Right lobe of liver (tissue), 4 donors: ENCODE measurements at regions not wholly inside any gene's neighbourhood (a gene's known extent, or its start where the extent isn't known, plus 50 kb on each side); places are given as distances from the start of the nearest gene placed in this dataset.

Experiments
- POLR2A ChIP-seq: fragments of 450-650 bp; IDR thresholded peaks from one replicate; pipeline ENCODE4 v1.6.1; 2017; ENCODE audit warnings: antibody characterized with exemption, mild to moderate bottlenecking
- TF ChIP-seq, protein P1 (sequence below), 4 donors: fragments of 200-600 bp in 3 of 4; fragments of 450-650 bp in 1 of 4; IDR thresholded peaks; one replicate each; pipeline versions ENCODE4 v1.5.1 to v1.8.0; 2016 to 2022; ENCODE audit warnings: antibody characterized with exemption in 4 of 4, mild to moderate bottlenecking in 2 of 4
- donor health status: DM: no; HTN: no; CAD: no.
- donor health status: DM: no; HTN: no; CAD: no.
- donor health status: DM: no; HTN: yes; CAD: no.

DNA sequence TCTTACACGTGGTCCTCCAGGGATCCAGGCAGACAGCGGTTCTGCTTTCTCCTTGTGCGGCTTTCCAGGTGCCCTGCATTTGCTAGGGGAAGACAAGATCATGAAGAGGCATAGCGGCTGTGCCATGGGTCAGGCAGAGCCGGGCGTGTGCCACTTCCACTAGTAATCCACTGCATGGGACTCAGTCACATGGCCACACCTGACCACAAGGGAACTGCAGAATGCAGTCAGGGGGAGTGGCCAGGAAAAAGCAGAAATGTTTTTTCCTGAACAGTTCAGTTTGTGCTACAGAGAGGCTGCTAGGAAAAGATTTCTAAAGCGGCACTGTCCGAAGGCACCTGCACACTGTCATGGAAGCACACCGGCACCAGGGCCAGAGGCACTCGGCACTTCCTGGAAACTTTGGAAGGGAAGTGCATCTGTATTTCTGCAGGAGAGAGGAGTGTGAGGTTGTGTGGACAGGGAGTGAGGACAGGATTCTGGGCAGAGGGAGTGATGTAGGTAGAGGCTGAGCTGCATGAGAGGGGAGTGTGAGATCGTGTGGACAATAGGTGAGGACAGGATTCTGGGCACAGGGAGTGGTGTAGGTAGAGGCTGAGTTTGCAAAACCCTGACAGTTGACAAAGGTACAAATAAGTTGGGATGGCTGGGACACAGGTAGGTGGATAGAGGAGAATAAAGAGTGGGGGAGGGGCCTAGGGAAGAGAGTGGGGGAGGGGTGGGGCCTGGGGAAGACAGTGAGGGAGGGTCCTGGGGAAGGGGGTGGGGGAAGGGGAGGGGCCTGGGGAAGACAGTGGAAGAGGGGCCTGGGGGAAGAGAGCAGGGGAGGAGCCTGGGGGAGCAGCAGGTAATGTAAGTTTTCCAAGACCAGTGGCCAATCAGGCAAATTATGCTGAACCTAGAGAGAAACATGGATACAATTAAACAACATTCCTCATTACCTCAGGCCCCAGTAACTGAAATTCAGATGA lies 1436.3 kb downstream of the TBC1D22A start:
- TF ChIP-seq, protein P1, sequence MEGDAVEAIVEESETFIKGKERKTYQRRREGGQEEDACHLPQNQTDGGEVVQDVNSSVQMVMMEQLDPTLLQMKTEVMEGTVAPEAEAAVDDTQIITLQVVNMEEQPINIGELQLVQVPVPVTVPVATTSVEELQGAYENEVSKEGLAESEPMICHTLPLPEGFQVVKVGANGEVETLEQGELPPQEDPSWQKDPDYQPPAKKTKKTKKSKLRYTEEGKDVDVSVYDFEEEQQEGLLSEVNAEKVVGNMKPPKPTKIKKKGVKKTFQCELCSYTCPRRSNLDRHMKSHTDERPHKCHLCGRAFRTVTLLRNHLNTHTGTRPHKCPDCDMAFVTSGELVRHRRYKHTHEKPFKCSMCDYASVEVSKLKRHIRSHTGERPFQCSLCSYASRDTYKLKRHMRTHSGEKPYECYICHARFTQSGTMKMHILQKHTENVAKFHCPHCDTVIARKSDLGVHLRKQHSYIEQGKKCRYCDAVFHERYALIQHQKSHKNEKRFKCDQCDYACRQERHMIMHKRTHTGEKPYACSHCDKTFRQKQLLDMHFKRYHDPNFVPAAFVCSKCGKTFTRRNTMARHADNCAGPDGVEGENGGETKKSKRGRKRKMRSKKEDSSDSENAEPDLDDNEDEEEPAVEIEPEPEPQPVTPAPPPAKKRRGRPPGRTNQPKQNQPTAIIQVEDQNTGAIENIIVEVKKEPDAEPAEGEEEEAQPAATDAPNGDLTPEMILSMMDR (IDR thresholded peaks at IDR 0.05): no peak
- no peak for TF ChIP-seq POLR2A
